ENCODE measurements at regions not wholly inside any gene's neighbourhood (a gene's known extent, or its start where the extent isn't known, plus 50 kb on each side); places are given as distances from the start of the nearest gene placed in this dataset.

DNA sequence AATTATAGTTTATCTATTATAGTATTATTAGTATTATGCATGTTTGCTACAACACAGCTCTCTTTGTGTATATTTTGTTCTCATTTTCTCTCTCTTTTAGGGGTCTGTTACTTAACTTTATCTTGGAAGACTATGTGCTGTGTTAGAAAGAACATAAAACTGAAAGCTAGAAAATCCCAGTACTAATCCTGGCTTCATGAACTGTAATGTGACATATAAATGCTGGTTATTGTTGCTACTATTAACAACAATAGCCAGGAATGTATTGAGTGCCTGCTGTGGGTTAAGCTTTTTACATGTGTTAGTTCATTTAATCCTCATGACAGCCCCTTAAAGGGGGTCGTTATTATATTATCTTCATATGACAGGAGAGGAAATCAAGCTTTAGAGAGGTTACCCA is 170.0 kb upstream of the DTNBP1 start:
- Histone ChIP-seq H3K4me1 (ENCODE audit: control insufficient read depth in 1 of 2, insufficient read depth in 2 of 2, low read depth in 1 of 2, low read length in 1 of 2) (no peaks in the 10 kb centered on the region), H3K79me2 (ENCODE audit: insufficient read depth) (no peaks in the 10 kb centered on the region), H3F3A (replicated peaks; ENCODE audit: insufficient read depth) (no peaks in the 10 kb centered on the region), H3K9me2 (no peaks in the 10 kb centered on the region), H3K27me3 (ENCODE audit: insufficient read depth) (no peaks in the 10 kb centered on the region), H3K27ac (ENCODE audit: low read depth in 2 of 2, low read length in 1 of 2) (no peak overlapping the region), H3K4me3 (ENCODE audit: low read depth in 2 of 2, low read length in 1 of 2) (no peak overlapping the region), H2AFZ (ENCODE audit: low read depth) (no peak overlapping the region), H4K20me1 (ENCODE audit: insufficient read depth) (no peaks in the 10 kb centered on the region), H3K9me3 (no peaks in the 10 kb centered on the region), H3K36me3 (replicated peaks in 1 of 2; ENCODE audit: control insufficient read depth in 1 of 2, insufficient read depth in 2 of 2, low read length in 1 of 2) (no peaks in the 10 kb centered on the region), H3K9ac (no peak overlapping the region), H3K4me2 (no peak overlapping the region)
- no peak for TF ChIP-seq TEAD4 (IDR thresholded peaks at IDR 0.05; ENCODE audit: borderline replicate concordance, insufficient read depth)
- 29% methylated on average over 1 of the region's 1 CpG for WGBS (ENCODE audit: low lambda C conversion rate)
- no peak for DNase-seq
- POLR2A ChIA-PET = no interaction called here
- CTCF ChIA-PET = interaction anchor here (2.0 kb wide), 1 partner anchor 141 kb away, joined by 5 read pairs; no protein-coding TSS in a partner anchor

DNA sequence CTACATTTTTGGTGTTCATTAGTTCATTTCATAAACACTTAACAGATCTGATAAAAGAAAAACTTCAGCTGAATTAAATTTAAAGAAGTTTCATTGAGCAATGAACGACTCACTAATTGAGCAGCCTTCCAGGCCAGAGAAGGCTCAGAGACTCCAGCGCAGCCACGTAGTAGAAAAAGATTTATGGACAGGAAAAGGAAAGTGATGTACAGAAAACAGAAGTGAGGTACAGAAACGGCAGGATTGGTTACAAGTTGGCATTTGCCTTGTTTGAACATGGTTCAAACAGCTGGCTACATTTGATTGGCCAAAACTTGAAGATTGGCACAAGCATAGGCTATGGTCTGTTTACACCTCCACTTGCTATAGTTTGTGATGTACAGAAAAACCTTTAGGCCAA is 166.3 kb upstream of the DTNBP1 start:
- no peaks in the 10 kb centered on the region for H3K9me3 ChIP-seq
- POLR2A ChIA-PET = no interaction called here

DNA sequence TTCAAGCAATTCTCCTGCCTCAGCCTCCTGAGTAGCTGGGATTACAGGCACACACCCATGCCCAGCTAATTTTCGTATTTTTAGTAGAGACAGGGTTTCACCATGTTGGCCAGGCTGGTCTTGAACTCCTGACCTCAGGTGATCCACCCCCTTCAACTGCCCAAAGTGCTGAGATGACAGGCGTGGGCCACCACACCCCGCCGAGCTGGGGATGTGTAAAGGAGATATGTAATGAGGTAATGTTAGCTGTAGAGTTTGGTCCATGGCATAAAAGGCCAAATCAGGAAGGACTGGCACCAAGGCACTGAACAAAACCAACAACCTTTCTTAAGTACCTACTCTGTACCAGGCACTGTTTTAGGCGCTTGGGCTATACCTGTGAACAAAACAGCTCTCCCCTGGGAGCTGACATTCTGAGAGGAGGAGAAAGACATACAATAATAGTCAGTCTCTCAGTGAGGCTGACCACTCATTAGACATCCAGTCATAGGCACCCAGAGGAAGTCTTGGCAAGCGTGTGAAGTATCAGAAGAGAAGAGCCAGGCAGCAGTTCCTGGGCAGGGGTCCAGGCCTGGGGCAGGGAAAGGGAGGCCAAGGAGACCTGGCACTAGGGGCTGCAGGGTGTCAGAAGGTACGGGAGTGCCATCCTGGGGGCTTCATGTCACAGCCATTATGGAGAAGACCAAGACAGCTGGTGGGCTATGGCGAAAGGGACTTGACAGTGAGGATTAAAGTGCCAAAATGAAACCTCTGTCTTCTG is 164.8 kb upstream of the DTNBP1 start:
- Histone ChIP-seq H3K36me3 (replicated peaks in 1 of 2; ENCODE audit: control insufficient read depth in 1 of 2, insufficient read depth in 2 of 2, low read length in 1 of 2) (no peaks in the 10 kb centered on the region), H2AFZ (ENCODE audit: low read depth) (no peak overlapping the region), H3K4me3 (ENCODE audit: low read depth in 2 of 2, low read length in 1 of 2) (no peak overlapping the region), H3K27me3 (ENCODE audit: insufficient read depth) (no peaks in the 10 kb centered on the region), H3K4me2 (no peak overlapping the region), H3K9ac (no peak overlapping the region), H4K20me1 (ENCODE audit: insufficient read depth) (no peaks in the 10 kb centered on the region), H3K9me3 (no peaks in the 10 kb centered on the region), H3K9me2 (no peaks in the 10 kb centered on the region), H3K79me2 (ENCODE audit: insufficient read depth) (no peaks in the 10 kb centered on the region), H3K27ac (ENCODE audit: low read depth in 2 of 2, low read length in 1 of 2) (no peak overlapping the region), H3K4me1 (ENCODE audit: control insufficient read depth in 1 of 2, insufficient read depth in 2 of 2, low read depth in 1 of 2, low read length in 1 of 2) (no peaks in the 10 kb centered on the region), H3F3A (replicated peaks; ENCODE audit: insufficient read depth) (no peaks in the 10 kb centered on the region)
- POLR2A ChIA-PET = no interaction called here
- WGBS (ENCODE audit: low lambda C conversion rate) = 48% methylated on average over 8 of the region's 8 CpGs
- TF ChIP-seq RXRA (IDR thresholded peaks at IDR 0.05; ENCODE audit: borderline replicate concordance, low read depth) (no peak), RFX5 (IDR thresholded peaks at IDR 0.05; ENCODE audit: low read length) (no peak), POLR2AphosphoS5 (IDR thresholded peaks at IDR 0.05; ENCODE audit: low read depth, low read length) (no peak), GATA2 (CRISPR knock-in tag; IDR thresholded peaks at IDR 0.05) (no peak)
- TF ChIP-seq, protein P1, sequence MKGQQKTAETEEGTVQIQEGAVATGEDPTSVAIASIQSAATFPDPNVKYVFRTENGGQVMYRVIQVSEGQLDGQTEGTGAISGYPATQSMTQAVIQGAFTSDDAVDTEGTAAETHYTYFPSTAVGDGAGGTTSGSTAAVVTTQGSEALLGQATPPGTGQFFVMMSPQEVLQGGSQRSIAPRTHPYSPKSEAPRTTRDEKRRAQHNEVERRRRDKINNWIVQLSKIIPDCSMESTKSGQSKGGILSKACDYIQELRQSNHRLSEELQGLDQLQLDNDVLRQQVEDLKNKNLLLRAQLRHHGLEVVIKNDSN (IDR thresholded peaks at IDR 0.05; ENCODE audit: borderline replicate concordance, low read depth) = no peak
- TF ChIP-seq, protein P2, sequence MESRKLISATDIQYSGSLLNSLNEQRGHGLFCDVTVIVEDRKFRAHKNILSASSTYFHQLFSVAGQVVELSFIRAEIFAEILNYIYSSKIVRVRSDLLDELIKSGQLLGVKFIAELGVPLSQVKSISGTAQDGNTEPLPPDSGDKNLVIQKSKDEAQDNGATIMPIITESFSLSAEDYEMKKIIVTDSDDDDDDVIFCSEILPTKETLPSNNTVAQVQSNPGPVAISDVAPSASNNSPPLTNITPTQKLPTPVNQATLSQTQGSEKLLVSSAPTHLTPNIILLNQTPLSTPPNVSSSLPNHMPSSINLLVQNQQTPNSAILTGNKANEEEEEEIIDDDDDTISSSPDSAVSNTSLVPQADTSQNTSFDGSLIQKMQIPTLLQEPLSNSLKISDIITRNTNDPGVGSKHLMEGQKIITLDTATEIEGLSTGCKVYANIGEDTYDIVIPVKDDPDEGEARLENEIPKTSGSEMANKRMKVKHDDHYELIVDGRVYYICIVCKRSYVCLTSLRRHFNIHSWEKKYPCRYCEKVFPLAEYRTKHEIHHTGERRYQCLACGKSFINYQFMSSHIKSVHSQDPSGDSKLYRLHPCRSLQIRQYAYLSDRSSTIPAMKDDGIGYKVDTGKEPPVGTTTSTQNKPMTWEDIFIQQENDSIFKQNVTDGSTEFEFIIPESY (IDR thresholded peaks at IDR 0.05; ENCODE audit: borderline replicate concordance, low read depth) = no peak
- no peak for DNase-seq
- CTCF ChIA-PET = interaction anchor here (1.1 kb wide), 1 partner anchor 9 kb away, joined by 4 read pairs; no protein-coding TSS in a partner anchor

More for the DNA sequence above, 166.3 kb upstream of the DTNBP1 start:
- WGBS (ENCODE audit: low lambda C conversion rate) = 34% methylated on average over 4 of the region's 4 CpGs
- Histone ChIP-seq H2AFZ (ENCODE audit: low read depth) (no peak overlapping the region), H3K9ac (no peak overlapping the region), H3K79me2 (ENCODE audit: insufficient read depth) (no peaks in the 10 kb centered on the region), H4K20me1 (ENCODE audit: insufficient read depth) (no peaks in the 10 kb centered on the region), H3K4me2 (no peak overlapping the region), H3F3A (replicated peaks; ENCODE audit: insufficient read depth) (no peaks in the 10 kb centered on the region), H3K4me3 (ENCODE audit: low read depth in 2 of 2, low read length in 1 of 2) (no peak overlapping the region), H3K27ac (ENCODE audit: low read depth in 2 of 2, low read length in 1 of 2) (no peak overlapping the region), H3K36me3 (replicated peaks in 1 of 2; ENCODE audit: control insufficient read depth in 1 of 2, insufficient read depth in 2 of 2, low read length in 1 of 2) (no peaks in the 10 kb centered on the region), H3K4me1 (ENCODE audit: control insufficient read depth in 1 of 2, insufficient read depth in 2 of 2, low read depth in 1 of 2, low read length in 1 of 2) (no peaks in the 10 kb centered on the region), H3K9me2 (no peaks in the 10 kb centered on the region), H3K27me3 (ENCODE audit: insufficient read depth) (no peaks in the 10 kb centered on the region)
- no peak for TF ChIP-seq FOXJ3 (CRISPR knock-in tag; IDR thresholded peaks at IDR 0.05)
- TF ChIP-seq MEF2A (IDR thresholded peaks at IDR 0.05; ENCODE audit: borderline replicate concordance, low read depth) = no peak
- CTCF ChIA-PET = interaction anchor here (0.7 to 1.6 kb wide), 3 partner anchors 9 to 207 kb away, joined by 3 to 4 read pairs (median 3); no protein-coding TSS in a partner anchor
- DNase-seq = no peak
